ENCODE measurements at regions not wholly inside any gene's neighbourhood (a gene's known extent, or its start where the extent isn't known, plus 50 kb on each side); places are given as distances from the start of the nearest gene placed in this dataset.

DNA sequence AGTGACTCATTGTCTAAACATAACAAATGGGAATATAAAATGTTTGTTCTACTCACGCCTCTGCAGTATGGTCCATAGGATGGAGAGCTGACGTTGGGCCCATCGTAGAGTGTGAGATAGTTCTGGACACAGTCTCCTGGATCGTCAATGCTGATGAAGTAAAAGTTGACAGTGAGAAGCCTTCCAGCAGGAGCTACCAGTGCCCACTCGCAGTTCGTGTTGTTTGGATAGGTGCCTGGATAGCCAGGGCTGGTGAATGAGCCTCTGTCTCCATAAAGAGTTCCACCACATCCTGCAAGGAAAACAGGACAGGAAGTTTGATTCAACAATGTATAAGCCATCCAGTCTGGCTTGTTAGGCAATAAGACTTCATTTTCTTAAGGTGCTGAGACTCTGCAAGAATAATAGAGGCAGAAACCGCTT lies 79.6 kb downstream of the OR13A1 start:
- TF ChIP-seq, protein P1, sequence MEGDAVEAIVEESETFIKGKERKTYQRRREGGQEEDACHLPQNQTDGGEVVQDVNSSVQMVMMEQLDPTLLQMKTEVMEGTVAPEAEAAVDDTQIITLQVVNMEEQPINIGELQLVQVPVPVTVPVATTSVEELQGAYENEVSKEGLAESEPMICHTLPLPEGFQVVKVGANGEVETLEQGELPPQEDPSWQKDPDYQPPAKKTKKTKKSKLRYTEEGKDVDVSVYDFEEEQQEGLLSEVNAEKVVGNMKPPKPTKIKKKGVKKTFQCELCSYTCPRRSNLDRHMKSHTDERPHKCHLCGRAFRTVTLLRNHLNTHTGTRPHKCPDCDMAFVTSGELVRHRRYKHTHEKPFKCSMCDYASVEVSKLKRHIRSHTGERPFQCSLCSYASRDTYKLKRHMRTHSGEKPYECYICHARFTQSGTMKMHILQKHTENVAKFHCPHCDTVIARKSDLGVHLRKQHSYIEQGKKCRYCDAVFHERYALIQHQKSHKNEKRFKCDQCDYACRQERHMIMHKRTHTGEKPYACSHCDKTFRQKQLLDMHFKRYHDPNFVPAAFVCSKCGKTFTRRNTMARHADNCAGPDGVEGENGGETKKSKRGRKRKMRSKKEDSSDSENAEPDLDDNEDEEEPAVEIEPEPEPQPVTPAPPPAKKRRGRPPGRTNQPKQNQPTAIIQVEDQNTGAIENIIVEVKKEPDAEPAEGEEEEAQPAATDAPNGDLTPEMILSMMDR (IDR thresholded peaks at IDR 0.05; ENCODE audit: insufficient read depth, low read length) = no peak
- TF ChIP-seq, protein P2, sequence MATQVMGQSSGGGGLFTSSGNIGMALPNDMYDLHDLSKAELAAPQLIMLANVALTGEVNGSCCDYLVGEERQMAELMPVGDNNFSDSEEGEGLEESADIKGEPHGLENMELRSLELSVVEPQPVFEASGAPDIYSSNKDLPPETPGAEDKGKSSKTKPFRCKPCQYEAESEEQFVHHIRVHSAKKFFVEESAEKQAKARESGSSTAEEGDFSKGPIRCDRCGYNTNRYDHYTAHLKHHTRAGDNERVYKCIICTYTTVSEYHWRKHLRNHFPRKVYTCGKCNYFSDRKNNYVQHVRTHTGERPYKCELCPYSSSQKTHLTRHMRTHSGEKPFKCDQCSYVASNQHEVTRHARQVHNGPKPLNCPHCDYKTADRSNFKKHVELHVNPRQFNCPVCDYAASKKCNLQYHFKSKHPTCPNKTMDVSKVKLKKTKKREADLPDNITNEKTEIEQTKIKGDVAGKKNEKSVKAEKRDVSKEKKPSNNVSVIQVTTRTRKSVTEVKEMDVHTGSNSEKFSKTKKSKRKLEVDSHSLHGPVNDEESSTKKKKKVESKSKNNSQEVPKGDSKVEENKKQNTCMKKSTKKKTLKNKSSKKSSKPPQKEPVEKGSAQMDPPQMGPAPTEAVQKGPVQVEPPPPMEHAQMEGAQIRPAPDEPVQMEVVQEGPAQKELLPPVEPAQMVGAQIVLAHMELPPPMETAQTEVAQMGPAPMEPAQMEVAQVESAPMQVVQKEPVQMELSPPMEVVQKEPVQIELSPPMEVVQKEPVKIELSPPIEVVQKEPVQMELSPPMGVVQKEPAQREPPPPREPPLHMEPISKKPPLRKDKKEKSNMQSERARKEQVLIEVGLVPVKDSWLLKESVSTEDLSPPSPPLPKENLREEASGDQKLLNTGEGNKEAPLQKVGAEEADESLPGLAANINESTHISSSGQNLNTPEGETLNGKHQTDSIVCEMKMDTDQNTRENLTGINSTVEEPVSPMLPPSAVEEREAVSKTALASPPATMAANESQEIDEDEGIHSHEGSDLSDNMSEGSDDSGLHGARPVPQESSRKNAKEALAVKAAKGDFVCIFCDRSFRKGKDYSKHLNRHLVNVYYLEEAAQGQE (IDR thresholded peaks at IDR 0.05; ENCODE audit: insufficient replicate concordance, low read depth) = no peak
- TF ChIP-seq POLR2AphosphoS5 (IDR thresholded peaks at IDR 0.05; ENCODE audit: low read depth) = no peak
- no peak for TF ChIP-seq GABPA (IDR thresholded peaks at IDR 0.05; ENCODE audit: low read depth)

All from HL-60 (cell line).